ENCODE measurements at regions not wholly inside any gene's neighbourhood (a gene's known extent, or its start where the extent isn't known, plus 50 kb on each side); places are given as distances from the start of the nearest gene placed in this dataset.

- TF ChIP-seq ZC3H10 (CRISPR knock-in tag; IDR thresholded peaks at IDR 0.05) (no peak), ZFP3 (CRISPR knock-in tag; IDR thresholded peaks at IDR 0.05) (no peak), ZFP30 (CRISPR knock-in tag; IDR thresholded peaks at IDR 0.05) (no peak)
These were observed 158.8 kb downstream of the NDUFA10 start for GRCh38 chr2:239866350-239866749.
